HepG2 (cell line): ENCODE measurements at regions not wholly inside any gene's neighbourhood (a gene's known extent, or its start where the extent isn't known, plus 50 kb on each side); places are given as distances from the start of the nearest gene placed in this dataset.

Experiments used
- ATAC-seq: fragments of 200-7000 bp; cut with Tn5 transposase; 3 replicates; pipeline ENCODE4 v1.9.1; 2020; ENCODE audit warnings: mild to moderate bottlenecking, moderate library complexity
- BruUV-seq: library from RNA; stranded (reverse); fragments of 400-500 nt; replicated peaks from 2 replicates; lab custom pipeline; 2021; lab: Mats Ljungman, UMichigan
- CTCF ChIA-PET: fragments of 300-600 bp; formaldehyde crosslinking; extraction: SDS; loops from one replicate; lab custom pipeline; 2021; ENCODE audit warnings: low total read pairs, inconsistent platforms, low intra/inter-chr PET ratio; lab: Yijun Ruan, JAX
- POLR2A ChIA-PET: fragments of 350-600 bp; sonication (Branson Sonifier 250); formaldehyde crosslinking; loops from one replicate; lab custom pipeline; 2020; ENCODE audit warnings: antibody characterized with exemption, inconsistent platforms; lab: Yijun Ruan, JAX
- DNase-seq: peaks from one replicate; pipeline ENCODE4 v3.0.0-alpha.2; 2015; ENCODE audit warnings: low spot score
- FAIRE-seq: peaks from 3 replicates; lab custom pipeline; 2011; peaks lifted over from hg19 to GRCh38; lab: Jason Lieb, UNC
- H2AFZ ChIP-seq: one replicate; pipeline ENCODE4 v1.6.1; 2011; ENCODE audit warnings: low read length, inconsistent platforms
- H3K27ac ChIP-seq: fragments of 300-600 bp; 3 replicates; pipeline ENCODE4 v1.8.0; 2011; ENCODE audit warnings: mixed run types, mild to moderate bottlenecking, mixed read lengths, low read length, inconsistent platforms; ENCODE audit not compliant: insufficient read depth; ENCODE audit errors: extremely low read length
- H3K27me3 ChIP-seq, 2 experiments: fragments of 200-600 bp in 1 of 2; 2 replicates in 1 of 2; 3 replicates in 1 of 2; pipeline versions ENCODE4 v1.6.0 to v1.8.0; 2011; ENCODE audit warnings: low read length in 2 of 2, mild to moderate bottlenecking in 2 of 2, moderate library complexity in 2 of 2, inconsistent platforms in 1 of 2; ENCODE audit not compliant: insufficient read depth in 2 of 2, control insufficient read depth in 1 of 2
- H3K36me3 ChIP-seq, 2 experiments: fragments of 200-600 bp in 1 of 2; replicated peaks in 1 of 2; 2 replicates in 1 of 2; 3 replicates in 1 of 2; pipeline versions ENCODE4 v1.5.1 to v1.8.0; 2011; ENCODE audit warnings: low read length in 2 of 2, inconsistent platforms in 1 of 2; ENCODE audit not compliant: insufficient read depth in 2 of 2, control insufficient read depth in 1 of 2
- H3K4me1 ChIP-seq: 2 replicates; pipeline ENCODE4 v1.5.1; 2012; ENCODE audit warnings: low read length, inconsistent platforms; ENCODE audit not compliant: insufficient read depth
- H3K4me2 ChIP-seq: 2 replicates; pipeline ENCODE4 v1.6.0; 2011; ENCODE audit warnings: low read depth, low read length, inconsistent platforms
- H3K4me3 ChIP-seq, 3 experiments: fragments of 200-600 bp in 1 of 3; sonication (generic), shearing (Covaris generic) in 1 of 3; replicated peaks in 1 of 3; 2 replicates each; pipeline ENCODE4 v1.5.1; 2011 to 2016; ENCODE audit warnings: low read length in 3 of 3, inconsistent platforms in 2 of 3, low read depth in 2 of 3, mild to moderate bottlenecking in 2 of 3, control low read depth in 1 of 3, mixed read lengths in 1 of 3; ENCODE audit not compliant: insufficient read depth in 1 of 3
- H3K79me2 ChIP-seq: one replicate; pipeline ENCODE4 v1.6.1; 2011; ENCODE audit warnings: low read length, inconsistent platforms; ENCODE audit not compliant: insufficient read depth
- H3K9ac ChIP-seq: 2 replicates; pipeline ENCODE4 v1.6.0; 2011; ENCODE audit warnings: mild to moderate bottlenecking, low read depth, low read length, inconsistent platforms; ENCODE audit not compliant: insufficient read depth
- H3K9me3 ChIP-seq: 2 replicates; pipeline ENCODE4 v1.5.1; 2012; ENCODE audit warnings: mild to moderate bottlenecking, low read length
- H4K20me1 ChIP-seq: 2 replicates; pipeline ENCODE4 v1.6.0; 2011; ENCODE audit warnings: inconsistent platforms, mild to moderate bottlenecking, low read length, moderate library complexity; ENCODE audit not compliant: insufficient read depth
- FOSL1 ChIP-seq: sonication (generic); formaldehyde crosslinking; IDR thresholded peaks from 2 replicates; pipeline ENCODE4 v1.9.0; 2021; ENCODE audit warnings: missing genetic modification reagents, borderline replicate concordance
- GATA4 ChIP-seq: sonication (generic); IDR thresholded peaks from 2 replicates; pipeline ENCODE4 v1.6.1; 2016; ENCODE audit warnings: antibody characterized with exemption, low read depth, borderline replicate concordance
- HMG20A ChIP-seq: IDR thresholded peaks from 2 replicates; pipeline ENCODE4 v1.6.1; 2016; ENCODE audit warnings: borderline replicate concordance
- ZNF343 ChIP-seq: sonication (generic); formaldehyde crosslinking; IDR thresholded peaks from 2 replicates; pipeline ENCODE4 v1.4.0; 2020; ENCODE audit warnings: mild to moderate bottlenecking, missing genetic modification reagents
- ZNF709 ChIP-seq: sonication (generic); formaldehyde crosslinking; IDR thresholded peaks from 2 replicates; pipeline ENCODE4 v1.5.0; 2020; ENCODE audit warnings: mild to moderate bottlenecking, missing genetic modification reagents
- WGBS: methylation state at CpG from one replicate; pipeline ENCODE4 v1.1.6; 2017; ENCODE audit warnings: low lambda C conversion rate; 5-methylcytosine and 5-hydroxymethylcytosine counted together
- in situ Hi-C: cut with HindIII; loops from 2 replicates; pipeline ENCODE4 v1.10.0; 2017; ENCODE audit warnings: low pct_unique_long_range_greater_than_20kb; ENCODE audit not compliant: extremely low pct_ligation_motif_present
- intact Hi-C: fragments of 100-400 bp; cut with micrococcal nuclease; formaldehyde crosslinking; loops from one replicate; pipeline ENCODE4 v1.10.0; 2022; ENCODE audit not compliant: unreplicated experiment
- TF ChIP-seq, protein P1 (sequence below): sonication (generic); formaldehyde crosslinking; IDR thresholded peaks from 2 replicates; pipeline ENCODE4 v1.5.0; 2020; ENCODE audit warnings: missing genetic modification reagents
- TF ChIP-seq, protein P2 (sequence below): sonication (generic); formaldehyde crosslinking; conservative IDR thresholded peaks from 2 replicates; pipeline ENCODE4 v1.8.0; 2022; ENCODE audit warnings: low read depth, missing genetic modification reagents
- TF ChIP-seq, protein P3 (sequence below): sonication (generic); formaldehyde crosslinking; IDR thresholded peaks from 2 replicates; pipeline ENCODE4 v1.4.0; 2020; ENCODE audit warnings: missing genetic modification reagents

DNA sequence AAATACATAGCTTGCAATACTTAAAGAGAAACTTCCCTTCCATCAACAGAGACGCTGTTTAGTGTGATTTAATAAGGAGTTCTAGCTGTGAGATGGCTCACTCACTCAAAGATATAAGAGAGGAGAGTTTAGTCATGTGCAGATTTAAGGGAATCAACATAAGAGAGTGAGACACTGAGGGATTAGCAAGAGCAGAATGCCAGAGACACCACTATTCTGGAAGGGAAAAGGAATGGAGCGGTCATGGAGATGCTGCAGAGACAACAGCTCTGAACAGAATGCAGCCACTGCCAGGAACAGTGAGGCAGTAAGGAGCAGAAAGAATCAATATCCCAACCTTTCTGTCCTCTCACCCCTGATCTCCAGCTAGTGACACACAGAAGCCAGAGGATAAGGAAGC lies 248.8 kb downstream of the MBNL1 start:
- 0% methylated on average over 2 of the region's 2 CpGs for WGBS
- in situ Hi-C loops, result no loop called here

More for the DNA sequence above, 248.8 kb downstream of the MBNL1 start:
- TF ChIP-seq HMG20A (CRISPR knock-in tag) (no peak), FOSL1 (CRISPR knock-in tag) (no peak), GATA4 (no peak), ZNF709 (CRISPR knock-in tag) (no peak), ZNF343 (CRISPR knock-in tag) (no peak)
- TF ChIP-seq, protein P1, sequence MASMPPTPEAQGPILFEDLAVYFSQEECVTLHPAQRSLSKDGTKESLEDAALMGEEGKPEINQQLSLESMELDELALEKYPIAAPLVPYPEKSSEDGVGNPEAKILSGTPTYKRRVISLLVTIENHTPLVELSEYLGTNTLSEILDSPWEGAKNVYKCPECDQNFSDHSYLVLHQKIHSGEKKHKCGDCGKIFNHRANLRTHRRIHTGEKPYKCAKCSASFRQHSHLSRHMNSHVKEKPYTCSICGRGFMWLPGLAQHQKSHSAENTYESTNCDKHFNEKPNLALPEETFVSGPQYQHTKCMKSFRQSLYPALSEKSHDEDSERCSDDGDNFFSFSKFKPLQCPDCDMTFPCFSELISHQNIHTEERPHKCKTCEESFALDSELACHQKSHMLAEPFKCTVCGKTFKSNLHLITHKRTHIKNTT (CRISPR knock-in tag), result no peak
- TF ChIP-seq, protein P2, sequence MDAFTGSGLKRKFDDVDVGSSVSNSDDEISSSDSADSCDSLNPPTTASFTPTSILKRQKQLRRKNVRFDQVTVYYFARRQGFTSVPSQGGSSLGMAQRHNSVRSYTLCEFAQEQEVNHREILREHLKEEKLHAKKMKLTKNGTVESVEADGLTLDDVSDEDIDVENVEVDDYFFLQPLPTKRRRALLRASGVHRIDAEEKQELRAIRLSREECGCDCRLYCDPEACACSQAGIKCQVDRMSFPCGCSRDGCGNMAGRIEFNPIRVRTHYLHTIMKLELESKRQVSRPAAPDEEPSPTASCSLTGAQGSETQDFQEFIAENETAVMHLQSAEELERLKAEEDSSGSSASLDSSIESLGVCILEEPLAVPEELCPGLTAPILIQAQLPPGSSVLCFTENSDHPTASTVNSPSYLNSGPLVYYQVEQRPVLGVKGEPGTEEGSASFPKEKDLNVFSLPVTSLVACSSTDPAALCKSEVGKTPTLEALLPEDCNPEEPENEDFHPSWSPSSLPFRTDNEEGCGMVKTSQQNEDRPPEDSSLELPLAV (CRISPR knock-in tag), result no peak
- TF ChIP-seq, protein P3, sequence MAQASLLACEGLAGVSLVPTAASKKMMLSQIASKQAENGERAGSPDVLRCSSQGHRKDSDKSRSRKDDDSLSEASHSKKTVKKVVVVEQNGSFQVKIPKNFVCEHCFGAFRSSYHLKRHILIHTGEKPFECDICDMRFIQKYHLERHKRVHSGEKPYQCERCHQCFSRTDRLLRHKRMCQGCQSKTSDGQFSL (CRISPR knock-in tag), result no peak
- no peak for DNase-seq
- H2AFZ ChIP-seq, result no peak overlapping the region
- no peaks in the 10 kb centered on the region for H3K79me2 ChIP-seq
- CTCF ChIA-PET, result no interaction called here
- no peaks in the 10 kb centered on the region for H3K36me3 ChIP-seq
- no peaks in the 10 kb centered on the region for H3K9me3 ChIP-seq
- POLR2A ChIA-PET, result no interaction called here
- no peak for FAIRE-seq
- H3K4me3 ChIP-seq, result no peak overlapping the region
- no peaks in the 10 kb centered on the region for H3K27me3 ChIP-seq
- H3K9ac ChIP-seq, result no peak overlapping the region
- intact Hi-C loops, result no loop called here
- H4K20me1 ChIP-seq, result no peaks in the 10 kb centered on the region
- BruUV-seq, result no TSS peak
- no peak overlapping the region for H3K4me2 ChIP-seq
- no peak overlapping the region for H3K27ac ChIP-seq
- no peaks in the 10 kb centered on the region for H3K4me1 ChIP-seq
- ATAC-seq, result no peak
